Sigmoid colon (tissue), 4 donors: ENCODE measurements at regions not wholly inside any gene's neighbourhood (a gene's known extent, or its start where the extent isn't known, plus 50 kb on each side); places are given as distances from the start of the nearest gene placed in this dataset.

Experiments used
- CTCF ChIP-seq, 4 experiments: fragments of 450-650 bp in 3 of 4; fragments of 200-600 bp in 1 of 4; IDR thresholded peaks; one replicate each; pipeline ENCODE4 v1.5.1; 2016 to 2019; ENCODE audit warnings: antibody characterized with exemption in 4 of 4, mild to moderate bottlenecking in 3 of 4, moderate library complexity in 2 of 4
- POLR2A ChIP-seq, 2 donors: fragments of 450-650 bp; IDR thresholded peaks; one replicate each; pipeline ENCODE4 v1.6.1; 2016; ENCODE audit warnings: antibody characterized with exemption in 2 of 2, mild to moderate bottlenecking in 2 of 2, moderate library complexity in 2 of 2
- POLR2AphosphoS5 ChIP-seq, 4 donors: sonication (generic); formaldehyde crosslinking; IDR thresholded peaks; one replicate each; pipeline ENCODE4 v1.6.1; 2017; ENCODE audit warnings: antibody characterized with exemption in 4 of 4

DNA sequence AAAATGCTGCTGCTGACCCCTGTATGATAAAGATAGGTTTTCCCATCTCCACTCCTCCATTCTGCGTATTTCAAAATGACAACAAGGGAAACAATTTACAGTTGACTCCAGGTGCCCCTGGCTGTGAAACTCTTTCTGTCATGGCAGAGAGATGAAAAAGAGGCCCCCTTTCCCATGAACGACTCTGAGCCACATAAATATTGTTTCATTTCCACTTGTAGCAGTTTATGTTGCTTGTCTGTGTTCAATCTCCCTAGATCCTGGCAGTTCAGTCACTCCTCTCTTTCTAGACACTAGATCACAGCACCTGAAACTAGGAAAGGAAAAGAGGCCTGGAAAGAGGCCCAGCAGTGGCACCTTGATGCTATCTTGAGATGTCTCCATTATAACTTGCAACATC is 121.0 kb upstream of the ZNF521 start:
- no peak for TF ChIP-seq POLR2A (IDR thresholded peaks at IDR 0.05)
- no peak for TF ChIP-seq POLR2AphosphoS5 (IDR thresholded peaks at IDR 0.05)
- TF ChIP-seq CTCF (IDR thresholded peaks at IDR 0.05) = no peak
